ENCODE measurements at regions not wholly inside any gene's neighbourhood (a gene's known extent, or its start where the extent isn't known, plus 50 kb on each side); places are given as distances from the start of the nearest gene placed in this dataset.

DNA sequence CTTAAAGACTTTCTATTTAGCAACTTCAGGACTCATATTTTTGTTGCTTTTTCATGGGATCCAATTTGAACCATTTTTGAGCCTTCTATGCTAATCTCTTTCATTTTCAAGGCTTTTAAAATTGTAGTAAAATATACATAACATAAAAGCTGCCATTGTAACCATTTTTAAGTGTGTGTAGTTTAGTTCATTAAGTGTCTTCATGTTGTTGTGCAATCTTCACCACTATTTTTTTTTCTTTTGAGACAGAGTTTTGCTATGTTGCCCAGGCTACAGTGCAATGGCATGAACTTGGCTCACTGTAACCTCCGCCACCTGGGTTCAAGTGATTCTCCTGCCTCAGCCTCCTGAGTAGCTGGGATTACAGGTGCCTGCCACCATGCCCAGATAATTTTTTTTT, 451.6 kb downstream of the TMEM114 start:
- WGBS, 3 donors, result 93 to 97% (median 94%) methylated on average over 1 of the region's 1 CpG
- Histone ChIP-seq H3K27me3 (no peaks in the 10 kb centered on the region), H3K9me3 (no peaks in the 10 kb centered on the region), H3K4me3 (no peak overlapping the region), H3K4me1 (ENCODE audit: insufficient read depth) (no peaks in the 10 kb centered on the region), H3K36me3 (no peaks in the 10 kb centered on the region), H3K27ac (no peak overlapping the region)
- intact Hi-C loops (cut with DNase I), result no loop called here
- no peak for DNase-seq
- TF ChIP-seq, protein P1, sequence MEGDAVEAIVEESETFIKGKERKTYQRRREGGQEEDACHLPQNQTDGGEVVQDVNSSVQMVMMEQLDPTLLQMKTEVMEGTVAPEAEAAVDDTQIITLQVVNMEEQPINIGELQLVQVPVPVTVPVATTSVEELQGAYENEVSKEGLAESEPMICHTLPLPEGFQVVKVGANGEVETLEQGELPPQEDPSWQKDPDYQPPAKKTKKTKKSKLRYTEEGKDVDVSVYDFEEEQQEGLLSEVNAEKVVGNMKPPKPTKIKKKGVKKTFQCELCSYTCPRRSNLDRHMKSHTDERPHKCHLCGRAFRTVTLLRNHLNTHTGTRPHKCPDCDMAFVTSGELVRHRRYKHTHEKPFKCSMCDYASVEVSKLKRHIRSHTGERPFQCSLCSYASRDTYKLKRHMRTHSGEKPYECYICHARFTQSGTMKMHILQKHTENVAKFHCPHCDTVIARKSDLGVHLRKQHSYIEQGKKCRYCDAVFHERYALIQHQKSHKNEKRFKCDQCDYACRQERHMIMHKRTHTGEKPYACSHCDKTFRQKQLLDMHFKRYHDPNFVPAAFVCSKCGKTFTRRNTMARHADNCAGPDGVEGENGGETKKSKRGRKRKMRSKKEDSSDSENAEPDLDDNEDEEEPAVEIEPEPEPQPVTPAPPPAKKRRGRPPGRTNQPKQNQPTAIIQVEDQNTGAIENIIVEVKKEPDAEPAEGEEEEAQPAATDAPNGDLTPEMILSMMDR (IDR thresholded peaks at IDR 0.05), result no peak

DNA sequence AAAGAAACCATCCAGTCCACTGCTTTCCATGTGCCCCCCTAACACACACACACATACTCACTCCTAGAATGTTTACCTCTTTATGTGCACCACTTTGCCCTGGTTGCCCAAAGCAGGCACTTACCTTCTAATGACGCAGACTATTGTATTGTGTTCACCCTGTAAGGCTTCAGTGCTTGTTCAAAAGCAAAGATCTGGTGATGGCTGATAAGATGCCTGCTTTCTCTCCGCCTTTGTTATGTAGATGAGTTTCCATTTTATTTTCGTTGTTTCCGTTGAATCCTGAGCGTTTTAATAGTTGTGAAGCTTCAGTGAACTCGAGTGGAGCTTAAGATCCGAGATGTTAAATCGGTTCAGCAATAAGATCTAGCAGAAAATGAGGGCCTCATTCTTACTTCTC, 452.7 kb downstream of the TMEM114 start:
- WGBS, 3 donors, result 59 to 74% (median 70%) methylated on average over 8 of the region's 8 CpGs

DNA sequence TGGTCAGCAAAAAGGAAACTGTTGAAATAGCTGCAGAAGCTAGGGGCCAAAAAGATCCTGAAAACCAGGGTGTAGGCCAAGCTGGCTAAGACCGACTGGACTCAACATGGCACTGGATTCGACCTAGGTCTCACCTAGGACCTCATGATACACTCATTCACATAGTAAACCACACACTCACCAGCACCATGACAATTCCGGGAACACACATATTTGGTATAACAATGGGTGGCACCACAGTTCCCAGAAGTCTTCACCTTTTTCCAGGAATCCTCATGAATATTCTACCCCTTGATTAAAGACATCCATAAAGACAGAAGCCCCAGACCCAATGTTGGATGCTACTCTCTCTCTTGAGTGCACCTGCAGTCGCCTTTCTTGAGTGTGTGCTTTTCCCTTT, 460.1 kb downstream of the TMEM114 start:
- H3K27me3 ChIP-seq, result no peaks in the 10 kb centered on the region
- TF ChIP-seq, protein P1 (IDR thresholded peaks at IDR 0.05), result no peak
- TF ChIP-seq EP300 (IDR thresholded peaks at IDR 0.05) (no peak), POLR2A (IDR thresholded peaks at IDR 0.05) (no peak)
- intact Hi-C loops (cut with DNase I), result no loop called here

More for the DNA sequence above, 452.7 kb downstream of the TMEM114 start:
- Histone ChIP-seq H3K4me1 (ENCODE audit: insufficient read depth) (no peaks in the 10 kb centered on the region), H3K36me3 (no peaks in the 10 kb centered on the region), H3K27ac (no peak overlapping the region), H3K27me3 (no peaks in the 10 kb centered on the region), H3K4me3 (no peak overlapping the region), H3K9me3 (no peaks in the 10 kb centered on the region)
- intact Hi-C loops (cut with DNase I), result no loop called here
- TF ChIP-seq, protein P1 (IDR thresholded peaks at IDR 0.05), result no peak
- TF ChIP-seq POLR2A (IDR thresholded peaks at IDR 0.05), result no peak
- no peak for TF ChIP-seq EP300 (IDR thresholded peaks at IDR 0.05)
- no peak for DNase-seq

DNA sequence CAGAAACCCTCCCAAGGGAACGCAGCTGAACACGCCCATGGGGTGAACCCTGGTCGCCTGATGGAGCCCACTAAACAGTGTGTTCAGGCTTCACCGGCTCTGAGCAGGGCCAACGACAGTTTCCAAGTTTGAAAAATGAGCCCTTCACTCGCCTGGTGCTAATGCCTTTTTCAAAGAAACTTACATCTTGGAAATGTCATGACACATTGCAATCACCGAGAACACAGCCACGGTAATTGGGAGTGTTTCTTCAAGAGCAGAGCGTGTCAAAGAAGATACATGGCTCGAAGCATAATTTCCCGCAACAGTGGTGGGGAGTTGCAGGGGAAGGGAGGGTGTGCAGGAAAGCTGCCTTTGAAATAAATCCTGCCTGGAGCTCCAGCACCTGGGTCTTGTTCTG, 463.2 kb downstream of the TMEM114 start:
- intact Hi-C loops (cut with DNase I), result no loop called here
- Histone ChIP-seq H3K36me3 (no peaks in the 10 kb centered on the region), H3K4me1 (ENCODE audit: insufficient read depth) (no peaks in the 10 kb centered on the region), H3K4me3 (no peak overlapping the region), H3K27ac (no peak overlapping the region), H3K27me3 (no peaks in the 10 kb centered on the region), H3K9me3 (no peaks in the 10 kb centered on the region)
- TF ChIP-seq EP300 (IDR thresholded peaks at IDR 0.05) (no peak), POLR2A (IDR thresholded peaks at IDR 0.05) (no peak)
- TF ChIP-seq, protein P1 (IDR thresholded peaks at IDR 0.05), result no peak
- 17 to 32% (median 26%) methylated on average over 11 of the region's 11 CpGs for WGBS, 3 donors
- DNase-seq, result no peak

More for the DNA sequence above, 460.1 kb downstream of the TMEM114 start:
- DNase-seq, result no peak
- Histone ChIP-seq H3K27ac (no peak overlapping the region), H3K9me3 (no peaks in the 10 kb centered on the region), H3K36me3 (no peaks in the 10 kb centered on the region), H3K4me3 (no peak overlapping the region), H3K4me1 (ENCODE audit: insufficient read depth) (no peaks in the 10 kb centered on the region)
- 66 to 84% (median 71%) methylated on average over 4 of the region's 4 CpGs for WGBS, 3 donors

DNA sequence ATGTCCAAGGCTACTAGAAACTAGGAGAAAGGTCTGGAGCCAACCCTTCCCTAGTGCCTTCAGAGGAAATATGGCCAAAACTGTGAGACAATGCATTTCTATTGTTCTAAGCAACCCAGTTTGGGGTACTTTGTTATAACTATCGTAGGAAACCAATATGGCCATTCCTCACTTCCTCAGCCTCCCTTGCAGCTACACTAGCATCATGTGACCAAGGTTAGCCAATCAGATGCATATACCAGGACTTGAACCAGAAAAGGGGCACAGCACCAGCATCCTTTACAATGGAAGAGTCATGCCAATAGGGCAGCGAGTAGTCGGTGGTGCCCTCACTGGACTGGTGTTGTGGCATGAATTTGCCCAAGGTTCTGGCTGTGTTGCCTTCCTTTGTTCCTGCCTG, 464.0 kb downstream of the TMEM114 start:
- intact Hi-C loops (cut with DNase I), result no loop called here
- H3K36me3 ChIP-seq, result no peaks in the 10 kb centered on the region
- no peaks in the 10 kb centered on the region for H3K4me1 ChIP-seq (ENCODE audit: insufficient read depth)
- TF ChIP-seq POLR2A (IDR thresholded peaks at IDR 0.05) (no peak), EP300 (IDR thresholded peaks at IDR 0.05) (no peak)
- TF ChIP-seq, protein P1 (IDR thresholded peaks at IDR 0.05), result no peak
- no peak overlapping the region for H3K27ac ChIP-seq
- H3K9me3 ChIP-seq, result no peaks in the 10 kb centered on the region
- 86 to 92% (median 92%) methylated on average over 3 of the region's 3 CpGs for WGBS, 3 donors
- no peak for DNase-seq
- H3K4me3 ChIP-seq, result no peak overlapping the region
- no peaks in the 10 kb centered on the region for H3K27me3 ChIP-seq

Data from ovary (tissue), 7 donors.